Gastrocnemius medialis (tissue), 4 donors: ENCODE measurements at regions not wholly inside any gene's neighbourhood (a gene's known extent, or its start where the extent isn't known, plus 50 kb on each side); places are given as distances from the start of the nearest gene placed in this dataset.

Experiments
- CTCF ChIP-seq, 5 experiments: fragments of 450-650 bp in 3 of 5; fragments of 200-600 bp in 2 of 5; sonication (generic) in 2 of 5; IDR thresholded peaks in 4 of 5; conservative IDR thresholded peaks in 1 of 5; 1 replicate in 4 of 5; 2 replicates in 1 of 5; pipeline ENCODE4 v1.5.1; 2016 to 2019; ENCODE audit warnings: antibody characterized with exemption in 5 of 5, mild to moderate bottlenecking in 3 of 5, moderate library complexity in 3 of 5
- POLR2A ChIP-seq, 2 donors: fragments of 450-650 bp; IDR thresholded peaks; one replicate each; pipeline ENCODE4 v1.6.1; 2017; ENCODE audit warnings: antibody characterized with exemption in 2 of 2, mild to moderate bottlenecking in 2 of 2, moderate library complexity in 2 of 2

- no peak for TF ChIP-seq CTCF (IDR thresholded peaks at IDR 0.05 in 4 of 5, conservative IDR thresholded peaks at IDR 0.05 in 1 of 5)
- no peak for TF ChIP-seq POLR2A (IDR thresholded peaks at IDR 0.05)
These were observed 223.2 kb downstream of the MSX2 start for GRCh38 chr5:174947548-174947947.
